Mesothelial cell of epicardium (in vitro differentiated cells): ENCODE measurements at regions not wholly inside any gene's neighbourhood (a gene's known extent, or its start where the extent isn't known, plus 50 kb on each side); places are given as distances from the start of the nearest gene placed in this dataset.

Source experiments
- DNase-seq, 2 experiments: peaks; one replicate each; pipeline ENCODE4 v3.0.0; 2021; ENCODE audit warnings: low spot score in 2 of 2; ENCODE audit not compliant: unreplicated experiment in 2 of 2
- H3K27ac Mint-ChIP-seq: 2 replicates; pipeline ENCODE4 v1.8.0; 2021; ENCODE audit warnings: mixed read lengths
- H3K27me3 Mint-ChIP-seq: 2 replicates; pipeline ENCODE4 v1.8.0; 2021; ENCODE audit warnings: low read depth, mixed read lengths
- H3K36me3 Mint-ChIP-seq: 2 replicates; pipeline ENCODE4 v1.8.0; 2021; ENCODE audit warnings: mixed read lengths
- H3K4me1 Mint-ChIP-seq: 2 replicates; pipeline ENCODE4 v1.8.0; 2021; ENCODE audit warnings: mixed read lengths
- H3K4me3 Mint-ChIP-seq: 2 replicates; pipeline ENCODE4 v1.8.0; 2021; ENCODE audit warnings: mild to moderate bottlenecking, moderate library complexity, mixed read lengths
- H3K9me3 Mint-ChIP-seq: 2 replicates; pipeline ENCODE4 v1.8.0; 2021; ENCODE audit warnings: mixed read lengths
- CTCF ChIP-seq: fragments of 200-600 bp; sonication (generic); IDR thresholded peaks from one replicate; pipeline ENCODE4 v1.5.0; 2021; ENCODE audit warnings: antibody characterized with exemption; ENCODE audit not compliant: unreplicated experiment

- TF ChIP-seq CTCF, result no peak
- no peak overlapping the region for H3K27ac Mint-ChIP-seq
Observed at GRCh38 chr12:123044351-123044750, 63.9 kb downstream of the ARL6IP4 start.

GRCh38 chr12:123043536-123044001 lies 63.1 kb downstream of the ARL6IP4 start:
- H3K9me3 Mint-ChIP-seq, result no peaks in the 10 kb centered on the region
- no peaks in the 10 kb centered on the region for H3K27me3 Mint-ChIP-seq
- peaks cover 34% of the 10 kb centered on the region for H3K4me1 Mint-ChIP-seq
- no peaks in the 10 kb centered on the region for H3K36me3 Mint-ChIP-seq
- TF ChIP-seq CTCF, result no peak
- peak overlapping the region; percentile 85 for H3K27ac Mint-ChIP-seq
- peak in 1 of 2 experiments; percentile 60 for DNase-seq
- H3K4me3 Mint-ChIP-seq, result no peak overlapping the region

More at GRCh38 chr12:123044351-123044750, 63.9 kb downstream of the ARL6IP4 start:
- Mint-ChIP-seq H3K4me3 (no peak overlapping the region), H3K36me3 (no peaks in the 10 kb centered on the region), H3K4me1 (peaks cover 34% of the 10 kb centered on the region), H3K9me3 (no peaks in the 10 kb centered on the region), H3K27me3 (no peaks in the 10 kb centered on the region)
- no peak for DNase-seq

GRCh38 chr12:123042833-123043232 lies 62.4 kb downstream of the ARL6IP4 start:
- no peaks in the 10 kb centered on the region for H3K27me3 Mint-ChIP-seq
- no peaks in the 10 kb centered on the region for H3K9me3 Mint-ChIP-seq
- TF ChIP-seq CTCF, result no peak
- peaks cover 34% of the 10 kb centered on the region for H3K4me1 Mint-ChIP-seq
- no peak overlapping the region for H3K4me3 Mint-ChIP-seq
- no peaks in the 10 kb centered on the region for H3K36me3 Mint-ChIP-seq
- peak overlapping the region; percentile 52 for H3K27ac Mint-ChIP-seq
- no peak for DNase-seq

- peak overlapping the region; percentile 52 for H3K27ac Mint-ChIP-seq
- peaks cover 34% of the 10 kb centered on the region for H3K4me1 Mint-ChIP-seq
- H3K36me3 Mint-ChIP-seq, result no peaks in the 10 kb centered on the region
- no peak overlapping the region for H3K4me3 Mint-ChIP-seq
- no peak for TF ChIP-seq CTCF
- no peaks in the 10 kb centered on the region for H3K27me3 Mint-ChIP-seq
- no peak for DNase-seq
- H3K9me3 Mint-ChIP-seq, result no peaks in the 10 kb centered on the region
Observed at GRCh38 chr12:123041811-123042655, 61.6 kb downstream of the ARL6IP4 start.

GRCh38 chr12:123041042-123041531 lies 60.6 kb downstream of the ARL6IP4 start:
- Mint-ChIP-seq H3K27ac (peak overlapping the region; percentile 84), H3K9me3 (no peaks in the 10 kb centered on the region), H3K36me3 (no peaks in the 10 kb centered on the region), H3K4me1 (peaks cover 34% of the 10 kb centered on the region), H3K27me3 (no peaks in the 10 kb centered on the region), H3K4me3 (no peak overlapping the region)
- no peak for DNase-seq
- TF ChIP-seq CTCF, result no peak
